ENCODE measurements at regions not wholly inside any gene's neighbourhood (a gene's known extent, or its start where the extent isn't known, plus 50 kb on each side); places are given as distances from the start of the nearest gene placed in this dataset.
"Not testable (repeated sequence)": the region's sequence is repeated elsewhere in the genome, so short reads cannot be mapped to it uniquely, and the experiment has no call there.

GRCh38 chr7:118862740-118863139 is 638.2 kb downstream of the ANKRD7 start:
- TF ChIP-seq, protein P1, sequence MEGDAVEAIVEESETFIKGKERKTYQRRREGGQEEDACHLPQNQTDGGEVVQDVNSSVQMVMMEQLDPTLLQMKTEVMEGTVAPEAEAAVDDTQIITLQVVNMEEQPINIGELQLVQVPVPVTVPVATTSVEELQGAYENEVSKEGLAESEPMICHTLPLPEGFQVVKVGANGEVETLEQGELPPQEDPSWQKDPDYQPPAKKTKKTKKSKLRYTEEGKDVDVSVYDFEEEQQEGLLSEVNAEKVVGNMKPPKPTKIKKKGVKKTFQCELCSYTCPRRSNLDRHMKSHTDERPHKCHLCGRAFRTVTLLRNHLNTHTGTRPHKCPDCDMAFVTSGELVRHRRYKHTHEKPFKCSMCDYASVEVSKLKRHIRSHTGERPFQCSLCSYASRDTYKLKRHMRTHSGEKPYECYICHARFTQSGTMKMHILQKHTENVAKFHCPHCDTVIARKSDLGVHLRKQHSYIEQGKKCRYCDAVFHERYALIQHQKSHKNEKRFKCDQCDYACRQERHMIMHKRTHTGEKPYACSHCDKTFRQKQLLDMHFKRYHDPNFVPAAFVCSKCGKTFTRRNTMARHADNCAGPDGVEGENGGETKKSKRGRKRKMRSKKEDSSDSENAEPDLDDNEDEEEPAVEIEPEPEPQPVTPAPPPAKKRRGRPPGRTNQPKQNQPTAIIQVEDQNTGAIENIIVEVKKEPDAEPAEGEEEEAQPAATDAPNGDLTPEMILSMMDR (IDR thresholded peaks at IDR 0.05), result no peak
- H3K27ac ChIP-seq, result no peak overlapping the region
- H3K27me3 ChIP-seq (ENCODE audit: insufficient read depth in 3 of 3, low read length in 2 of 3), result no peaks in the 10 kb centered on the region
- no peaks in the 10 kb centered on the region for H3K4me1 ChIP-seq
- intact Hi-C loops (cut with DNase I), result no loop called here
- DNase-seq, result no peak
- H3K9me3 ChIP-seq, result no peaks in the 10 kb centered on the region
- no peaks in the 10 kb centered on the region for H3K36me3 ChIP-seq (ENCODE audit: insufficient read depth in 1 of 2, low read depth in 1 of 2)
- 54 to 72% (median 59%) methylated on average over 1 of the region's 1 CpG for WGBS, 3 donors
- no peak for ATAC-seq
- no peak overlapping the region for H3K4me3 ChIP-seq

GRCh38 chr7:118863966-118864365 is 639.5 kb downstream of the ANKRD7 start:
- Histone ChIP-seq H3K9me3 (no peaks in the 10 kb centered on the region), H3K36me3 (ENCODE audit: insufficient read depth in 1 of 2, low read depth in 1 of 2) (no peaks in the 10 kb centered on the region), H3K27ac (no peak overlapping the region), H3K4me3 (no peak overlapping the region), H3K27me3 (ENCODE audit: insufficient read depth in 3 of 3, low read length in 2 of 3) (no peaks in the 10 kb centered on the region), H3K4me1 (no peaks in the 10 kb centered on the region)
- ATAC-seq (no peak), DNase-seq (no peak)
- WGBS, 3 donors, result 50 to 53% (median 51%) methylated on average over 2 of the region's 2 CpGs
- TF ChIP-seq, protein P1 (IDR thresholded peaks at IDR 0.05), result no peak
- intact Hi-C loops (cut with DNase I), result no loop called here

- Histone ChIP-seq H3K27me3 (ENCODE audit: insufficient read depth in 3 of 3, low read length in 2 of 3) (no peaks in the 10 kb centered on the region), H3K4me1 (no peaks in the 10 kb centered on the region), H3K27ac (no peak overlapping the region), H3K36me3 (ENCODE audit: insufficient read depth in 1 of 2, low read depth in 1 of 2) (no peaks in the 10 kb centered on the region), H3K9me3 (no peaks in the 10 kb centered on the region), H3K4me3 (no peak overlapping the region)
- intact Hi-C loops (cut with DNase I), result no loop called here
- TF ChIP-seq, protein P1 (IDR thresholded peaks at IDR 0.05), result no peak
- no peak for ATAC-seq
- WGBS, 3 donors, result 65 to 67% (median 65%) methylated on average over 3 of the region's 3 CpGs
- DNase-seq, result no peak
These were observed 643.4 kb downstream of the ANKRD7 start for GRCh38 chr7:118867860-118868259.

GRCh38 chr7:118869141-118869540 is 644.6 kb downstream of the ANKRD7 start:
- intact Hi-C loops (cut with DNase I); H3K9me3 ChIP-seq; H3K4me3 ChIP-seq; H3K27me3 ChIP-seq (ENCODE audit: insufficient read depth in 3 of 3, low read length in 2 of 3); H3K36me3 ChIP-seq (ENCODE audit: insufficient read depth in 1 of 2, low read depth in 1 of 2); DNase-seq; H3K27ac ChIP-seq; H3K4me1 ChIP-seq; ATAC-seq: not testable (repeated sequence)
- 69 to 80% (median 73%) methylated on average over 2 of the region's 2 CpGs for WGBS, 3 donors

GRCh38 chr7:118870187-118870586 is 645.7 kb downstream of the ANKRD7 start:
- Histone ChIP-seq H3K27me3 (ENCODE audit: insufficient read depth in 3 of 3, low read length in 2 of 3) (no peaks in the 10 kb centered on the region), H3K4me3 (no peak overlapping the region), H3K4me1 (no peaks in the 10 kb centered on the region), H3K9me3 (no peaks in the 10 kb centered on the region), H3K36me3 (ENCODE audit: insufficient read depth in 1 of 2, low read depth in 1 of 2) (no peaks in the 10 kb centered on the region), H3K27ac (no peak overlapping the region)
- 78 to 85% (median 83%) methylated on average over 4 of the region's 4 CpGs for WGBS, 3 donors
- intact Hi-C loops (cut with DNase I), result no loop called here
- ATAC-seq, result no peak
- TF ChIP-seq, protein P1 (IDR thresholded peaks at IDR 0.05), result no peak
- no peak for DNase-seq
